ENCODE measurements at regions not wholly inside any gene's neighbourhood (a gene's known extent, or its start where the extent isn't known, plus 50 kb on each side); places are given as distances from the start of the nearest gene placed in this dataset.

GRCh38 chrX:2608638-2609430, 82.3 kb upstream of the CD99 start (continued):
- TF ChIP-seq HOXB13 (CRISPR knock-in tag; IDR thresholded peaks at IDR 0.05; ENCODE audit: low read depth) (no peak), CBX2 (IDR thresholded peaks at IDR 0.05; ENCODE audit: borderline replicate concordance, low read depth) (no peak), NR3C1 (IDR thresholded peaks at IDR 0.05) (no peak), EHF (CRISPR knock-in tag; IDR thresholded peaks at IDR 0.05) (no peak), RCOR1 (IDR thresholded peaks at IDR 0.05; ENCODE audit: low read depth, low read length) (no peak), ZNF302 (CRISPR knock-in tag; IDR thresholded peaks at IDR 0.05) (no peak), USF2 (IDR thresholded peaks at IDR 0.05) (no peak), RFX5 (IDR thresholded peaks at IDR 0.05) (no peak), KDM1A (IDR thresholded peaks at IDR 0.05; ENCODE audit: low read depth) (no peak), HOXB5 (CRISPR knock-in tag; IDR thresholded peaks at IDR 0.05) (no peak), REST (IDR thresholded peaks at IDR 0.05) (no peak), ESRRA (IDR thresholded peaks at IDR 0.05; ENCODE audit: borderline replicate concordance, low read length) (no peak), ZC3H11A (IDR thresholded peaks at IDR 0.05) (no peak), HES2 (IDR thresholded peaks at IDR 0.05) (no peak)
- TF ChIP-seq, protein P1, sequence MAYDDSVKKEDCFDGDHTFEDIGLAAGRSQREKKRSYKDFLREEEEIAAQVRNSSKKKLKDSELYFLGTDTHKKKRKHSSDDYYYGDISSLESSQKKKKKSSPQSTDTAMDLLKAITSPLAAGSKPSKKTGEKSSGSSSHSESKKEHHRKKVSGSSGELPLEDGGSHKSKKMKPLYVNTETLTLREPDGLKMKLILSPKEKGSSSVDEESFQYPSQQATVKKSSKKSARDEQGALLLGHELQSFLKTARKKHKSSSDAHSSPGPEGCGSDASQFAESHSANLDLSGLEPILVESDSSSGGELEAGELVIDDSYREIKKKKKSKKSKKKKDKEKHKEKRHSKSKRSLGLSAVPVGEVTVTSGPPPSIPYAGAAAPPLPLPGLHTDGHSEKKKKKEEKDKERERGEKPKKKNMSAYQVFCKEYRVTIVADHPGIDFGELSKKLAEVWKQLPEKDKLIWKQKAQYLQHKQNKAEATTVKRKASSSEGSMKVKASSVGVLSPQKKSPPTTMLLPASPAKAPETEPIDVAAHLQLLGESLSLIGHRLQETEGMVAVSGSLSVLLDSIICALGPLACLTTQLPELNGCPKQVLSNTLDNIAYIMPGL (CRISPR knock-in tag; IDR thresholded peaks at IDR 0.05; ENCODE audit: borderline replicate concordance): no peak
- TF ChIP-seq, protein P2, sequence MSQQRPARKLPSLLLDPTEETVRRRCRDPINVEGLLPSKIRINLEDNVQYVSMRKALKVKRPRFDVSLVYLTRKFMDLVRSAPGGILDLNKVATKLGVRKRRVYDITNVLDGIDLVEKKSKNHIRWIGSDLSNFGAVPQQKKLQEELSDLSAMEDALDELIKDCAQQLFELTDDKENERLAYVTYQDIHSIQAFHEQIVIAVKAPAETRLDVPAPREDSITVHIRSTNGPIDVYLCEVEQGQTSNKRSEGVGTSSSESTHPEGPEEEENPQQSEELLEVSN (IDR thresholded peaks at IDR 0.05; ENCODE audit: borderline replicate concordance, low read depth): no peak
- TF ChIP-seq, protein P3, sequence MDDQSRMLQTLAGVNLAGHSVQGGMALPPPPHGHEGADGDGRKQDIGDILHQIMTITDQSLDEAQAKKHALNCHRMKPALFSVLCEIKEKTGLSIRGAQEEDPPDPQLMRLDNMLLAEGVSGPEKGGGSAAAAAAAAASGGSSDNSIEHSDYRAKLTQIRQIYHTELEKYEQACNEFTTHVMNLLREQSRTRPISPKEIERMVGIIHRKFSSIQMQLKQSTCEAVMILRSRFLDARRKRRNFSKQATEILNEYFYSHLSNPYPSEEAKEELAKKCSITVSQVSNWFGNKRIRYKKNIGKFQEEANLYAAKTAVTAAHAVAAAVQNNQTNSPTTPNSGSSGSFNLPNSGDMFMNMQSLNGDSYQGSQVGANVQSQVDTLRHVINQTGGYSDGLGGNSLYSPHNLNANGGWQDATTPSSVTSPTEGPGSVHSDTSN (IDR thresholded peaks at IDR 0.05): no peak

DNA sequence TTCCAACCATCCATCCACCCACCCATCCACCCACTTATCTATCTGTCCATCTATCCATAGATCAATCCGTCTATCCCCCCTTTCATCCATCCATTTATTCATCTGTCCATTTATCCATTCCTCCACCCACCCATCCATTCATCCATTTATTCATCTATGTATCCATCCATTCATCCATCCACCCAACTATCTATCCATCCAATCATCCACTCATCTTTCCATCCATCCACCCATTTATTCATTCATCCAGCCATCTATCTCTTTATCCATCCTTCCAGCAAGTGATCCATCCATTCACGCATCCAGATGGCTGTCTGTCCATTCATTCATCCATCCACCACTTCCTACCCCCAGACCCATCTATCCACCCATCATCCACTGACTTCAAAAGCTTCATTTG, 84.0 kb upstream of the CD99 start:
- Histone ChIP-seq H3K4me1 (peaks cover 15% of the 10 kb centered on the region; the same call in 2 of the 3 replicates), H3K4me2 (no peak overlapping the region), H3K27ac (no peak overlapping the region), H3K9me3 (no peaks in the 10 kb centered on the region), H3K4me3 (no peak overlapping the region)
- ATAC-seq (no peak), DNase-seq (ENCODE audit: low read depth in 1 of 2, low spot score in 1 of 2) (no peak), FAIRE-seq (no peak)
- POLR2A ChIA-PET: no interaction called here
- CTCF ChIA-PET: no interaction called here
- TF ChIP-seq CHD2 (IDR thresholded peaks at IDR 0.05; ENCODE audit: low read length, partially characterized antibody): no peak
- TF ChIP-seq ELK1 (IDR thresholded peaks at IDR 0.05; ENCODE audit: low read depth, low read length): no peak
- 97% methylated on average over 2 of the region's 2 CpGs for WGBS (ENCODE audit: missing lambda C conversion rate)
